GM19467 (cell line): ENCODE measurements at regions not wholly inside any gene's neighbourhood (a gene's known extent, or its start where the extent isn't known, plus 50 kb on each side); places are given as distances from the start of the nearest gene placed in this dataset.
"Not testable (repeated sequence)": the region's sequence is repeated elsewhere in the genome, so short reads cannot be mapped to it uniquely, and the experiment has no call there.

Experiments used
- ATAC-seq: cut with Tn5 transposase; IDR thresholded peaks from one replicate; pipeline ENCODE4 v1.9.1; 2021; ENCODE audit warnings: mild to moderate bottlenecking, moderate library complexity; ENCODE audit not compliant: unreplicated experiment

- ATAC-seq: no peak
Observed at GRCh38 chr2:122660786-122661634, 905.6 kb downstream of the TSN start.

GRCh38 chr2:122663620-122664019, 908.2 kb downstream of the TSN start:
- no peak for ATAC-seq

- no peak for ATAC-seq
Observed at GRCh38 chr2:122669627-122670026, 914.2 kb downstream of the TSN start.

GRCh38 chr2:122670897-122671296, 915.4 kb downstream of the TSN start:
- no peak for ATAC-seq

- no peak for ATAC-seq
Observed at GRCh38 chr2:122680662-122681061, 925.2 kb downstream of the TSN start.

- ATAC-seq: no peak
Observed at GRCh38 chr2:122681626-122682025, 926.2 kb downstream of the TSN start.

GRCh38 chr2:122682356-122682755, 926.9 kb downstream of the TSN start:
- no peak for ATAC-seq

- no peak for ATAC-seq
Observed at GRCh38 chr2:122683018-122683417, 927.6 kb downstream of the TSN start.

- no peak for ATAC-seq
Observed at GRCh38 chr2:122692400-122693083, 937.1 kb downstream of the TSN start.

GRCh38 chr2:122697415-122697814, 942.0 kb downstream of the TSN start:
- ATAC-seq: no peak

GRCh38 chr2:122703676-122704075, 948.2 kb downstream of the TSN start:
- no peak for ATAC-seq

GRCh38 chr2:122704109-122704563, 948.7 kb downstream of the TSN start:
- ATAC-seq: peak; percentile 55

- ATAC-seq: no peak
Observed at GRCh38 chr2:122705746-122706145, 950.3 kb downstream of the TSN start.

- ATAC-seq: no peak
Observed at GRCh38 chr2:122706757-122707223, 951.3 kb downstream of the TSN start.

GRCh38 chr2:122707224-122707824, 951.9 kb downstream of the TSN start:
- ATAC-seq: peak; percentile 53

GRCh38 chr2:122710049-122710448, 954.6 kb downstream of the TSN start:
- ATAC-seq: no peak

- no peak for ATAC-seq
Observed at GRCh38 chr2:122713800-122714199, 958.3 kb downstream of the TSN start.

- ATAC-seq: not testable (repeated sequence)
Observed at GRCh38 chr2:122720822-122721221, 965.4 kb downstream of the TSN start.

GRCh38 chr2:122734766-122735424, 979.4 kb downstream of the TSN start:
- ATAC-seq: no peak

GRCh38 chr2:122736279-122736678, 980.8 kb downstream of the TSN start:
- no peak for ATAC-seq

- peak; percentile 67 for ATAC-seq
Observed at GRCh38 chr2:122737429-122738077, 982.1 kb downstream of the TSN start.
